Endothelial cell of umbilical vein (primary cell): ENCODE measurements at regions not wholly inside any gene's neighbourhood (a gene's known extent, or its start where the extent isn't known, plus 50 kb on each side); places are given as distances from the start of the nearest gene placed in this dataset.

Experiments used
- BruUV-seq: library from RNA; stranded (reverse); fragments of 400-500 nt; replicated peaks from 2 replicates; lab custom pipeline; 2021; lab: Mats Ljungman, UMichigan
- CTCF ChIA-PET: fragments of 300-600, 350-600 bp; sonication (Branson Sonifier 250); formaldehyde crosslinking; loops from one replicate; lab custom pipeline; 2021; ENCODE audit warnings: antibody characterized with exemption, inconsistent platforms; lab: Charles Lee
- POLR2A ChIA-PET: fragments of 300-600, 350-600 bp; sonication (Branson Sonifier 250); formaldehyde crosslinking; loops from one replicate; lab custom pipeline; 2021; ENCODE audit warnings: antibody characterized with exemption, inconsistent platforms; lab: Charles Lee
- DNase-seq: peaks from one replicate; pipeline ENCODE4 v3.0.0-alpha.2; 2011; ENCODE audit warnings: low read depth, low spot score
- FAIRE-seq: peaks from 2 replicates; lab custom pipeline; 2011; peaks lifted over from hg19 to GRCh38; lab: Jason Lieb, UNC
- H2AFZ ChIP-seq: 2 replicates; pipeline ENCODE4 v1.6.0; 2012; ENCODE audit warnings: low read depth, low read length, control low read depth, inconsistent platforms
- H3K27ac ChIP-seq: 2 replicates; pipeline ENCODE4 v1.5.1; 2011; ENCODE audit warnings: low read depth, mild to moderate bottlenecking, control low read depth, low read length, moderate library complexity; ENCODE audit not compliant: insufficient read depth
- H3K27me3 ChIP-seq, 2 experiments: 2 replicates each; pipeline versions ENCODE4 v1.6.0 to v1.6.1; 2011; ENCODE audit warnings: low read length in 2 of 2, mixed read lengths in 1 of 2; ENCODE audit not compliant: control insufficient read depth in 2 of 2, insufficient read depth in 2 of 2
- H3K36me3 ChIP-seq, 2 experiments: 2 replicates in 1 of 2; 3 replicates in 1 of 2; pipeline ENCODE4 v1.5.1; 2011; ENCODE audit warnings: low read length in 2 of 2, mild to moderate bottlenecking in 1 of 2, moderate library complexity in 1 of 2; ENCODE audit not compliant: control insufficient read depth in 2 of 2, insufficient read depth in 2 of 2; ENCODE audit errors: extremely low read depth in 1 of 2
- H3K4me1 ChIP-seq: 3 replicates; pipeline ENCODE4 v1.5.1; 2011; ENCODE audit warnings: mild to moderate bottlenecking, low read length; ENCODE audit not compliant: control insufficient read depth, insufficient read depth; ENCODE audit errors: extremely low read depth
- H3K4me2 ChIP-seq: 2 replicates; pipeline ENCODE4 v1.6.1; 2011; ENCODE audit warnings: low read length, control low read depth, mixed read lengths; ENCODE audit not compliant: insufficient read depth
- H3K4me3 ChIP-seq, 3 experiments: fragments of 200-600 bp in 1 of 3; sonication (generic), shearing (Covaris generic) in 1 of 3; replicated peaks in 1 of 3; 2 replicates each; pipeline ENCODE4 v1.5.1; 2011 to 2016; ENCODE audit warnings: control low read depth in 3 of 3, low read length in 3 of 3, mild to moderate bottlenecking in 2 of 3, inconsistent platforms in 1 of 3, low read depth in 1 of 3, moderate library complexity in 1 of 3; ENCODE audit not compliant: insufficient read depth in 1 of 3
- H3K79me2 ChIP-seq: 2 replicates; pipeline ENCODE4 v1.6.0; 2012; ENCODE audit warnings: low read length, inconsistent platforms; ENCODE audit not compliant: control insufficient read depth, insufficient read depth
- H3K9ac ChIP-seq: replicated peaks from 2 replicates; pipeline ENCODE3; 2011; ENCODE audit warnings: low read length, control low read depth; ENCODE audit not compliant: insufficient read depth; ENCODE audit errors: extremely low read depth
- H3K9me1 ChIP-seq: replicated peaks from 3 replicates; pipeline ENCODE4 v1.6.0; 2011; ENCODE audit warnings: mild to moderate bottlenecking, low read length; ENCODE audit not compliant: control insufficient read depth, insufficient read depth; ENCODE audit errors: extremely low read depth
- H3K9me3 ChIP-seq: replicated peaks from 2 replicates; pipeline ENCODE4 v1.5.1; 2012; ENCODE audit warnings: low read length, inconsistent platforms; ENCODE audit not compliant: control insufficient read depth, insufficient read depth
- H4K20me1 ChIP-seq: replicated peaks from 2 replicates; pipeline ENCODE3; 2011; ENCODE audit warnings: mild to moderate bottlenecking, low read length; ENCODE audit not compliant: control insufficient read depth, insufficient read depth; ENCODE audit errors: extremely low read depth
- CTCF ChIP-seq, 2 donors: IDR thresholded peaks; 1 replicate in 1 of 2; 2 replicates in 1 of 2; pipeline ENCODE4 v1.5.1; 2011; ENCODE audit warnings: low read length in 2 of 2, mild to moderate bottlenecking in 2 of 2, moderate library complexity in 2 of 2, control low read depth in 1 of 2, inconsistent platforms in 1 of 2, low read depth in 1 of 2; ENCODE audit not compliant: insufficient read depth in 1 of 2; ENCODE audit errors: extremely low read depth in 1 of 2
- EZH2 ChIP-seq: IDR thresholded peaks from 2 replicates; pipeline ENCODE4 v1.6.1; 2012; ENCODE audit warnings: borderline replicate concordance, low read depth, mild to moderate bottlenecking, moderate library complexity, low read length, inconsistent platforms; ENCODE audit not compliant: severe bottlenecking
- FOS ChIP-seq: IDR thresholded peaks from 2 replicates; pipeline ENCODE4 v1.6.1; 2011; ENCODE audit warnings: mild to moderate bottlenecking, low read length, moderate library complexity, borderline replicate concordance; ENCODE audit not compliant: insufficient read depth
- GATA2 ChIP-seq: IDR thresholded peaks from 2 replicates; pipeline ENCODE4 v1.7.0; 2011; ENCODE audit warnings: low read depth, mild to moderate bottlenecking, moderate library complexity, mixed read lengths, low read length; ENCODE audit not compliant: insufficient read length, insufficient read depth
- JUN ChIP-seq: IDR thresholded peaks from 2 replicates; pipeline ENCODE4 v1.6.1; 2011; ENCODE audit warnings: borderline replicate concordance, low read depth; ENCODE audit not compliant: insufficient read length, insufficient read depth
- MAX ChIP-seq: IDR thresholded peaks from 2 replicates; pipeline ENCODE4 v1.6.1; 2011; ENCODE audit not compliant: insufficient read depth, insufficient read length
- MYC ChIP-seq: IDR thresholded peaks from one replicate; pipeline ENCODE4 v1.6.1; 2011; ENCODE audit warnings: mild to moderate bottlenecking, low read depth, low read length
- POLR2A ChIP-seq: IDR thresholded peaks from 2 replicates; pipeline ENCODE4 v1.6.1; 2012; ENCODE audit warnings: low read depth, mild to moderate bottlenecking, control low read depth, low read length
- POLR2AphosphoS5 ChIP-seq: IDR thresholded peaks from 2 replicates; pipeline ENCODE4 v1.6.1; 2012; ENCODE audit warnings: low read depth, mild to moderate bottlenecking, control low read depth, low read length, moderate library complexity; ENCODE audit not compliant: insufficient read depth
- dilution Hi-C: fragments of 300-500 bp; cut with MboI; formaldehyde crosslinking; loops from one replicate; pipeline ENCODE4 v1.15.0; 2019; ENCODE audit warnings: low sequenced_read_pairs; ENCODE audit not compliant: extremely low pct_ligation_motif_present
- intact Hi-C: fragments of 100-400 bp; cut with micrococcal nuclease; formaldehyde crosslinking; loops from one replicate; pipeline ENCODE4 v1.10.0; 2022

- TF ChIP-seq POLR2A: no peak
- no peak for TF ChIP-seq CTCF (IDR thresholded peaks at IDR 0.05; ENCODE audit: extremely low read depth in 1 of 2, insufficient read depth in 1 of 2, low read depth in 1 of 2, low read length in 2 of 2)
- no peak for TF ChIP-seq EZH2
- TF ChIP-seq MAX: no peak
- TF ChIP-seq FOS: no peak
- no peak for TF ChIP-seq GATA2
- TF ChIP-seq MYC: no peak
- TF ChIP-seq JUN: no peak
- no peak for TF ChIP-seq POLR2AphosphoS5
- Histone ChIP-seq H4K20me1 (no peaks in the 10 kb centered on the region), H3K27me3 (no peaks in the 10 kb centered on the region), H3K9ac (no peak overlapping the region), H3K9me3 (no peaks in the 10 kb centered on the region), H3K36me3 (no peaks in the 10 kb centered on the region), H3K4me3 (no peak overlapping the region), H3K4me1 (no peaks in the 10 kb centered on the region), H3K4me2 (no peak overlapping the region), H3K27ac (no peak overlapping the region), H2AFZ (no peak overlapping the region), H3K9me1 (no peaks in the 10 kb centered on the region), H3K79me2 (no peaks in the 10 kb centered on the region)
- FAIRE-seq: no peak
- dilution Hi-C loops (no loop called here), intact Hi-C loops (no loop called here)
- CTCF ChIA-PET: interaction anchor here (0.6 kb wide), 1 partner anchor 793 kb away, joined by 3 read pairs; no protein-coding TSS in a partner anchor
- DNase-seq: no peak
- POLR2A ChIA-PET: no interaction called here
- no TSS peak for BruUV-seq
These were observed 246.1 kb upstream of the CCDC196 start for GRCh38 chr14:66240105-66240504.
